A172 (cell line): ENCODE measurements at regions not wholly inside any gene's neighbourhood (a gene's known extent, or its start where the extent isn't known, plus 50 kb on each side); places are given as distances from the start of the nearest gene placed in this dataset.
"Not testable (repeated sequence)": the region's sequence is repeated elsewhere in the genome, so short reads cannot be mapped to it uniquely, and the experiment has no call there.

Source experiments
- DNase-seq: peaks from one replicate; pipeline ENCODE4 v3.0.0-alpha.2; 2015; ENCODE audit warnings: low spot score

- DNase-seq = no peak
These were observed 167.7 kb upstream of the P2RY1 start for GRCh38 chr3:152667267-152667666.

- DNase-seq = no peak
These were observed 165.4 kb upstream of the P2RY1 start for GRCh38 chr3:152669560-152669959.

- DNase-seq = no peak
These were observed 163.2 kb upstream of the P2RY1 start for GRCh38 chr3:152671446-152672319.

- DNase-seq = no peak
These were observed 162.6 kb upstream of the P2RY1 start for GRCh38 chr3:152672320-152672649.

- no peak for DNase-seq
These were observed 158.0 kb upstream of the P2RY1 start for GRCh38 chr3:152676810-152677379.

- DNase-seq = no peak
These were observed 157.4 kb upstream of the P2RY1 start for GRCh38 chr3:152677491-152677890.

- DNase-seq = no peak
These were observed 152.5 kb upstream of the P2RY1 start for GRCh38 chr3:152682477-152682876.

GRCh38 chr3:152683521-152683999, 151.4 kb upstream of the P2RY1 start:
- DNase-seq = no peak

GRCh38 chr3:152684279-152684678, 150.7 kb upstream of the P2RY1 start:
- DNase-seq = no peak

- peak; percentile 11 for DNase-seq
These were observed 146.6 kb upstream of the P2RY1 start for GRCh38 chr3:152688313-152688712.

GRCh38 chr3:152692326-152692725, 142.6 kb upstream of the P2RY1 start:
- DNase-seq = not testable (repeated sequence)

GRCh38 chr3:152693521-152694250, 141.2 kb upstream of the P2RY1 start:
- DNase-seq = not testable (repeated sequence)

- no peak for DNase-seq
These were observed 139.1 kb upstream of the P2RY1 start for GRCh38 chr3:152695840-152696239.

- DNase-seq = no peak
These were observed 138.0 kb upstream of the P2RY1 start for GRCh38 chr3:152696962-152697361.

GRCh38 chr3:152703245-152703890, 131.6 kb upstream of the P2RY1 start:
- DNase-seq = no peak

- no peak for DNase-seq
These were observed 127.8 kb upstream of the P2RY1 start for GRCh38 chr3:152706991-152707713.

GRCh38 chr3:152709659-152710058, 125.3 kb upstream of the P2RY1 start:
- no peak for DNase-seq

- no peak for DNase-seq
These were observed 124.4 kb upstream of the P2RY1 start for GRCh38 chr3:152710549-152710948.

GRCh38 chr3:152713989-152714388, 120.9 kb upstream of the P2RY1 start:
- no peak for DNase-seq

GRCh38 chr3:152714507-152714906, 120.4 kb upstream of the P2RY1 start:
- no peak for DNase-seq

GRCh38 chr3:152717252-152717651, 117.7 kb upstream of the P2RY1 start:
- no peak for DNase-seq

- DNase-seq = no peak
These were observed 116.1 kb upstream of the P2RY1 start for GRCh38 chr3:152718810-152719209.
